Colon (tissue), 2 donors: ENCODE measurements at regions not wholly inside any gene's neighbourhood (a gene's known extent, or its start where the extent isn't known, plus 50 kb on each side); places are given as distances from the start of the nearest gene placed in this dataset.

ENCODE experiments used
- FAIRE-seq: peaks from 2 replicates; lab custom pipeline; 2012; peaks lifted over from hg19 to GRCh38; lab: Jason Lieb, UNC
- donor health status: control.
- donor health status: control.

GRCh38 chr13:95499811-95500712, 52.5 kb upstream of the CLDN10 start:
- no peak for FAIRE-seq

GRCh38 chr13:95502216-95502615, 50.3 kb upstream of the CLDN10 start:
- no peak for FAIRE-seq
